ENCODE measurements at regions not wholly inside any gene's neighbourhood (a gene's known extent, or its start where the extent isn't known, plus 50 kb on each side); places are given as distances from the start of the nearest gene placed in this dataset.

DNA sequence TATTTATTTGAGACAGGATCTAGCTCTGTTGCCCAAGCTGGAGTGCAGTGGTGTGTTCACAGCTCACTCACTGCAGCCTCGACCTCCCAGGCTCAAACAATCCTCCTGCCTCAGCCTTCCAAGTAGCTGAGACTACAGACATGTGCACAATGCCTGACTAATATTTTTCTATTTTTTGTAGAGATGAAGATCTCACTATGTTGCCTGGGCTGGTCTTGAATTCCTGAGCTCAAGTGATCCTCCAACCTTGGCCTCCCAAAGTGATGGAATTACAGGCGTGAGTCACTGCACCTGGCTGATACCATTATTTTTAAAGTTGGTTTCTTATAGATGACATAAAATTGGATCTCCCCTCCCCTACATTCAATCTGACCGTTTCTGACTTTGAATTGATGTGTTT lies 139.5 kb upstream of the RGMA start:
- TF ChIP-seq, protein P1, sequence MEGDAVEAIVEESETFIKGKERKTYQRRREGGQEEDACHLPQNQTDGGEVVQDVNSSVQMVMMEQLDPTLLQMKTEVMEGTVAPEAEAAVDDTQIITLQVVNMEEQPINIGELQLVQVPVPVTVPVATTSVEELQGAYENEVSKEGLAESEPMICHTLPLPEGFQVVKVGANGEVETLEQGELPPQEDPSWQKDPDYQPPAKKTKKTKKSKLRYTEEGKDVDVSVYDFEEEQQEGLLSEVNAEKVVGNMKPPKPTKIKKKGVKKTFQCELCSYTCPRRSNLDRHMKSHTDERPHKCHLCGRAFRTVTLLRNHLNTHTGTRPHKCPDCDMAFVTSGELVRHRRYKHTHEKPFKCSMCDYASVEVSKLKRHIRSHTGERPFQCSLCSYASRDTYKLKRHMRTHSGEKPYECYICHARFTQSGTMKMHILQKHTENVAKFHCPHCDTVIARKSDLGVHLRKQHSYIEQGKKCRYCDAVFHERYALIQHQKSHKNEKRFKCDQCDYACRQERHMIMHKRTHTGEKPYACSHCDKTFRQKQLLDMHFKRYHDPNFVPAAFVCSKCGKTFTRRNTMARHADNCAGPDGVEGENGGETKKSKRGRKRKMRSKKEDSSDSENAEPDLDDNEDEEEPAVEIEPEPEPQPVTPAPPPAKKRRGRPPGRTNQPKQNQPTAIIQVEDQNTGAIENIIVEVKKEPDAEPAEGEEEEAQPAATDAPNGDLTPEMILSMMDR (IDR thresholded peaks at IDR 0.05; ENCODE audit: insufficient read depth, low read depth, low read length) = no peak
- TF ChIP-seq EZH2 (IDR thresholded peaks at IDR 0.05; ENCODE audit: insufficient read depth, low read length) = no peak
